ENCODE measurements at regions not wholly inside any gene's neighbourhood (a gene's known extent, or its start where the extent isn't known, plus 50 kb on each side); places are given as distances from the start of the nearest gene placed in this dataset.

DNA sequence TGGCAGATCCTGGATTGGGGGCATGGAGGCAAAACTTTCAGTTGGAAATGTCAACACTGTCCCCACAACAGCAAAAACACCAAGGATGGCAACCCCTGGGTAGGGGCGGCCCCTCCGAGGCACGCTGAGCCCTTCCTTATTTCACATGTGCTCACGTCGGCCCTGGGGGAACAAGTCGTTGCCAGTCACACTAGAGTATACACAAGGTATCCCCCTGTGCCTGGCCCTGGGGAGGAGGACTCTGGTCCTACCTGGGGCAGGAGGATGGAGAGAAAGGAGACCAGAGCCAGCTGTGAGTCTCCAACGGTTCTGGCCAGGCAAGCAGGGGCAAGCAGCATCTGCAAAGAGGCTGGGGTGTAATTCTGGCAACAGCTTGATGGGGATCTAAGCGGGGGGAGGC is 126.9 kb upstream of the FOXD4L5 start:
- TF ChIP-seq, protein P1, sequence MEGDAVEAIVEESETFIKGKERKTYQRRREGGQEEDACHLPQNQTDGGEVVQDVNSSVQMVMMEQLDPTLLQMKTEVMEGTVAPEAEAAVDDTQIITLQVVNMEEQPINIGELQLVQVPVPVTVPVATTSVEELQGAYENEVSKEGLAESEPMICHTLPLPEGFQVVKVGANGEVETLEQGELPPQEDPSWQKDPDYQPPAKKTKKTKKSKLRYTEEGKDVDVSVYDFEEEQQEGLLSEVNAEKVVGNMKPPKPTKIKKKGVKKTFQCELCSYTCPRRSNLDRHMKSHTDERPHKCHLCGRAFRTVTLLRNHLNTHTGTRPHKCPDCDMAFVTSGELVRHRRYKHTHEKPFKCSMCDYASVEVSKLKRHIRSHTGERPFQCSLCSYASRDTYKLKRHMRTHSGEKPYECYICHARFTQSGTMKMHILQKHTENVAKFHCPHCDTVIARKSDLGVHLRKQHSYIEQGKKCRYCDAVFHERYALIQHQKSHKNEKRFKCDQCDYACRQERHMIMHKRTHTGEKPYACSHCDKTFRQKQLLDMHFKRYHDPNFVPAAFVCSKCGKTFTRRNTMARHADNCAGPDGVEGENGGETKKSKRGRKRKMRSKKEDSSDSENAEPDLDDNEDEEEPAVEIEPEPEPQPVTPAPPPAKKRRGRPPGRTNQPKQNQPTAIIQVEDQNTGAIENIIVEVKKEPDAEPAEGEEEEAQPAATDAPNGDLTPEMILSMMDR (IDR thresholded peaks at IDR 0.05), result no peak
- TF ChIP-seq EZH2 (IDR thresholded peaks at IDR 0.05; ENCODE audit: borderline replicate concordance, insufficient read depth, low read depth, low read length, poor library complexity, severe bottlenecking), result no peak

Data from B cell (primary cell).